ENCODE measurements at regions not wholly inside any gene's neighbourhood (a gene's known extent, or its start where the extent isn't known, plus 50 kb on each side); places are given as distances from the start of the nearest gene placed in this dataset.

DNA sequence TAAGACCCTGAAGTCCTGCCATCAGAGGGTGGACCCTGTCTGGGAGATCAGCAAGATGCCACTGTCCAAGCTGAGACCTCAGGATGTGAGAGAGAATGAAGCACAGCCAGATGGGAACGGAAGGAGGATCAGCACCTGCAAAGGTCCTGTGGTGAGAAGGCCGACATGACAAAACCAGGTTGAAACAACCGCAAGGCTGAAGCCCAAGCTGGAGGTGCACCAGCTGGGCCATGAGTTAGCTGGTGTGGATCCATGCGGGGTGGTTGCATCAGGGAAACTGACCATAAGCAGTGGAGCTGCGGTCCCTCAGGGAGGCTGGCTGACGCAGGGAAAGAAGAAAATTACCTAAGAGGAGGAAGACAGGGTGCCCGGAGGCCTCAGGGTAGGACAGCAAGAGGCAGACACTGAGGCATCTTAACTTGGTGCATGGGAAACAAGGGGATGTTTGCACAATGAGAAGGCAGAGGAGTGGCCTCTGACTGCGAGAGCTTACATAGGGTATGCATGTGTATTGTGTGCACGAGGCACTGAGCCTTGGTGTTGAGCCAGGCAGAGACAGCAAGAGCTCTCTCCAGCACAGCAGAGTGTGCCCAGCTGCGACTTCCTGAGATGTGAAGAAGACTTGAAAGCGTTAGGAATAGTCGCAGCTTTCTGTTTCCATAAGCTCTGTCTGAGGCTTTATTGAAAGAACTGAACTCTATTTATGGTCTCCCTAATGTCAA lies 497.7 kb downstream of the OCA2 start:
- no peak for TF ChIP-seq CTCF (conservative IDR thresholded peaks at IDR 0.05; ENCODE audit: low read depth, low read length)
- no peak overlapping the region for H3K4me3 ChIP-seq (ENCODE audit: low read depth, low read length)
- DNase-seq (ENCODE audit: low read depth): peak; percentile 15

GRCh38 chr15:27599034-27599433 lies 500.1 kb downstream of the OCA2 start:
- no peak overlapping the region for H3K4me3 ChIP-seq (ENCODE audit: low read depth, low read length)
- DNase-seq (ENCODE audit: low read depth): no peak
- TF ChIP-seq CTCF (conservative IDR thresholded peaks at IDR 0.05; ENCODE audit: low read depth, low read length): no peak

DNA sequence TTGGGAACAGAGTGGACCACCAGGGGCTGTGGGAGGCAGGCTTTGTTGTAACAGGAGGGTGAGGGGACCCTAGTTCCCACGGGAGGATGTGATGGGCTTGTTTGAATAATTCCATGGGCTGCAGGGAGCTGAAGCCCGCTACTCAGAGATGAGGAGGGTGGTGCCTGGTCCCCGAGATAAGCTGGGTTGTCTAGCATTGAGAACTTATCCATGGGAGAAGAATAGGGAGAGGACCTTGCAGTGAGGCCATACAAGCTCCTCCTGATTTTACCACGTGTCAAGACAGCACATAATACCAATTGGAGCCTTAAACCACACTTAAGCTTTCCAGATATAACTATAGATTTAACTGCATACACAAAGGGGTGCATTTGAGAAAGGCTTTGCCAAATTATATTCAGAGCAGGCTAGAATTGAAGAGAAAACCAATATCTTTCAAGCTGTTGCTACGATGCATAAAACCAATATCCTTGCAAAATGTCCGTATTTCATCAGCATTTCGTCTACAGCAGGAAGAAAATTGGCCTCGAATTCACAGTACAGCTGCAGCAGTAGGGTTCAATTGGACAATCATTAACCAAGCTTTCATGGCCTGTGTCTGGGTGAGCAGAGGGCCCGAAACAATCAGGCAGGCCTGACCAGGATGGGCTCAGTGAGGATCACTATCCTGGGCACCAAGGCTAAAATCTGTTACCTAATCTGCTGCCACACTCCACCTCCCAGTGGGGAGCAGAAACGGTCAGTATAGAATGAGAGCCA lies 500.7 kb downstream of the OCA2 start:
- no peak overlapping the region for H3K4me3 ChIP-seq (ENCODE audit: low read depth, low read length)
- no peak for DNase-seq (ENCODE audit: low read depth)
- no peak for TF ChIP-seq CTCF (conservative IDR thresholded peaks at IDR 0.05; ENCODE audit: low read depth, low read length)

GRCh38 chr15:27595211-27595610 lies 503.9 kb downstream of the OCA2 start:
- no peak overlapping the region for H3K4me3 ChIP-seq (ENCODE audit: low read depth, low read length)
- TF ChIP-seq CTCF (conservative IDR thresholded peaks at IDR 0.05; ENCODE audit: low read depth, low read length): no peak
- DNase-seq (ENCODE audit: low read depth): no peak

DNA sequence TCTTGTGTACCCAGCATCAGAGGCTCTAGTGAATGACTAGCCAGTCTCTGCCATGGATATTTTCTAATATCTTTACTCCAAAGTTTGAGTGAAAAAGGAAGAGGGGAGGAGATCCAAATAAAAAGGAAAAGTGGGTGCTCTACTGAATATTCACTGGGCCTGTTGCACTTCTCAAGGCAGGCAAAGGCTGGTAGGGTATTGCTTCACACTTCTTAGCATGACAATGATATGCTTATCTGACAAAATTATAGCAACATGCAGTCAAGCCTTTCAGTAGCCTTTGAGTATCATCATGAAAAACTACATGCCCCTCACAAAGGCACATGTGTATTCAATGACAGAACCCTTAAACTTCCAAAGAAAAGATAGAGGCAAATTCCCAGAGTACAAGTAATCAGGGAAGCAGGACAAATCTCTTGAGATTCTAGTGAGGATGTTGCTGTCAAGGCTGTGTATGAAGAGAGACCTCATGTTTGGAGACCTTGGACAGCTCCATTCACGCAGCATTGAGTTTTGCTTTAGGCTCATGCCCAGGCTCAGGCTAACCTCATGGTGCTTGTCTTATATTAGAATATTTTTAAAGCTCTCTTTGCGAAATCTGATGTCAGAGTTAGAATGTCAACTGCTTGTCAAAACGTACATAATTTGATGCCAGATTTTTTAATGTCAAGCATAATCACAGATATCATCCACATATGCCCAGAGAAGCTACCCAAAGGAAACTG lies 506.9 kb downstream of the OCA2 start:
- no peak for TF ChIP-seq CTCF (conservative IDR thresholded peaks at IDR 0.05; ENCODE audit: low read depth, low read length)
- H3K4me3 ChIP-seq (ENCODE audit: low read depth, low read length): no peak overlapping the region
- peak; percentile 33 for DNase-seq (ENCODE audit: low read depth)

Measured in choroid plexus epithelial cell (primary cell).